HG03521 (cell line): ENCODE measurements at regions not wholly inside any gene's neighbourhood (a gene's known extent, or its start where the extent isn't known, plus 50 kb on each side); places are given as distances from the start of the nearest gene placed in this dataset.

Source experiments
- ATAC-seq: cut with Tn5 transposase; IDR thresholded peaks from one replicate; pipeline ENCODE4 v1.9.1; 2021; ENCODE audit warnings: mild to moderate bottlenecking, moderate library complexity; ENCODE audit not compliant: unreplicated experiment

GRCh38 chr18:11237484-11237883, 88.1 kb upstream of the PIEZO2 start:
- no peak for ATAC-seq

GRCh38 chr18:11237066-11237465, 87.7 kb upstream of the PIEZO2 start:
- no peak for ATAC-seq

GRCh38 chr18:11224153-11224552, 74.8 kb upstream of the PIEZO2 start:
- no peak for ATAC-seq

- no peak for ATAC-seq
Observed at GRCh38 chr18:11219571-11219970, 70.2 kb upstream of the PIEZO2 start.

GRCh38 chr18:11215216-11215615, 65.8 kb upstream of the PIEZO2 start:
- no peak for ATAC-seq

GRCh38 chr18:11204020-11204419, 54.7 kb upstream of the PIEZO2 start:
- ATAC-seq, result no peak

- no peak for ATAC-seq
Observed at GRCh38 chr18:11199477-11199876, 50.1 kb upstream of the PIEZO2 start.
